Trophoblast cell (in vitro differentiated cells and primary cell): ENCODE measurements at regions not wholly inside any gene's neighbourhood (a gene's known extent, or its start where the extent isn't known, plus 50 kb on each side); places are given as distances from the start of the nearest gene placed in this dataset.

ENCODE experiments used
- DNase-seq, 2 donors: peaks; one replicate each; pipeline ENCODE4 v3.0.0-alpha.2; 2016
- H2AFZ ChIP-seq: 2 replicates; pipeline ENCODE4 v1.6.1; 2013; ENCODE audit warnings: low read length, moderate library complexity, mild to moderate bottlenecking; ENCODE audit not compliant: insufficient read depth, poor library complexity
- H2AK5ac ChIP-seq: 2 replicates; pipeline ENCODE4 v1.6.1; 2013; ENCODE audit warnings: mild to moderate bottlenecking, low read length
- H2BK120ac ChIP-seq: 2 replicates; pipeline ENCODE4 v1.6.1; 2013; ENCODE audit warnings: low read length, mild to moderate bottlenecking, moderate library complexity; ENCODE audit not compliant: insufficient read depth, poor library complexity
- H2BK12ac ChIP-seq: 2 replicates; pipeline ENCODE4 v1.6.1; 2013; ENCODE audit warnings: mild to moderate bottlenecking, low read length, moderate library complexity
- H2BK5ac ChIP-seq: 2 replicates; pipeline ENCODE4 v1.6.1; 2013; ENCODE audit warnings: low read length, low read depth, moderate library complexity, mild to moderate bottlenecking; ENCODE audit not compliant: poor library complexity
- H3K14ac ChIP-seq: 2 replicates; pipeline ENCODE4 v1.6.1; 2013; ENCODE audit warnings: mild to moderate bottlenecking, low read length
- H3K18ac ChIP-seq: 2 replicates; pipeline ENCODE4 v1.6.1; 2013; ENCODE audit warnings: mild to moderate bottlenecking, low read length
- H3K23ac ChIP-seq: 2 replicates; pipeline ENCODE4 v1.6.1; 2013; ENCODE audit warnings: low read length
- H3K27ac ChIP-seq: 2 replicates; pipeline ENCODE4 v1.5.1; 2013; ENCODE audit warnings: low read depth, mild to moderate bottlenecking, inconsistent platforms, low read length, moderate library complexity
- H3K27me3 ChIP-seq: 2 replicates; pipeline ENCODE4 v1.6.1; 2013; ENCODE audit warnings: inconsistent platforms, mild to moderate bottlenecking, low read length, moderate library complexity; ENCODE audit not compliant: insufficient read depth
- H3K36me3 ChIP-seq, 2 experiments: 1 replicate in 1 of 2; 2 replicates in 1 of 2; pipeline ENCODE4 v1.6.1; 2013; ENCODE audit warnings: low read length in 2 of 2, mild to moderate bottlenecking in 2 of 2, moderate library complexity in 1 of 2; ENCODE audit not compliant: insufficient read depth in 2 of 2, control insufficient read depth in 1 of 2
- H3K4ac ChIP-seq: 2 replicates; pipeline ENCODE4 v1.6.1; 2013; ENCODE audit warnings: low read depth, mild to moderate bottlenecking, low read length, moderate library complexity
- H3K4me1 ChIP-seq, 2 experiments: 1 replicate in 1 of 2; 2 replicates in 1 of 2; pipeline ENCODE4 v1.6.1; 2013; ENCODE audit warnings: low read length in 2 of 2, mild to moderate bottlenecking in 2 of 2, moderate library complexity in 1 of 2; ENCODE audit not compliant: insufficient read depth in 2 of 2, control insufficient read depth in 1 of 2
- H3K4me2 ChIP-seq: 2 replicates; pipeline ENCODE4 v1.6.1; 2013; ENCODE audit warnings: inconsistent platforms, mild to moderate bottlenecking, low read length, moderate library complexity
- H3K4me3 ChIP-seq: 2 replicates; pipeline ENCODE4 v1.5.1; 2013; ENCODE audit warnings: mild to moderate bottlenecking, low read depth, low read length, inconsistent platforms
- H3K79me1 ChIP-seq: one replicate; pipeline ENCODE4 v1.6.1; 2013; ENCODE audit warnings: low read length
- H3K79me2 ChIP-seq: 2 replicates; pipeline ENCODE4 v1.6.1; 2013; ENCODE audit warnings: low read length, mild to moderate bottlenecking; ENCODE audit not compliant: control insufficient read depth, insufficient read depth, poor library complexity
- H3K9ac ChIP-seq: 2 replicates; pipeline ENCODE4 v1.6.1; 2013; ENCODE audit warnings: mild to moderate bottlenecking, low read length
- H3K9me3 ChIP-seq: 2 replicates; pipeline ENCODE4 v1.6.1; 2013; ENCODE audit warnings: low read depth, mild to moderate bottlenecking, control low read depth, inconsistent platforms, low read length; ENCODE audit not compliant: insufficient read depth
- H4K12ac ChIP-seq: 2 replicates; pipeline ENCODE4 v1.6.1; 2013; ENCODE audit warnings: low read depth, mild to moderate bottlenecking, low read length, moderate library complexity
- H4K8ac ChIP-seq: 2 replicates; pipeline ENCODE4 v1.6.1; 2013; ENCODE audit warnings: low read depth, mild to moderate bottlenecking, low read length, moderate library complexity
- H4K91ac ChIP-seq: one replicate; pipeline ENCODE4 v1.6.1; 2013; ENCODE audit warnings: low read depth, mild to moderate bottlenecking, low read length, moderate library complexity
- WGBS: extraction: QIAGEN DNeasy Blood & Tissue Kit; methylation state at CpG from one replicate; pipeline ENCODE4 v1.1.7; 2013; ENCODE audit warnings: missing lambda C conversion rate; ENCODE audit not compliant: insufficient read length, insufficient coverage; ENCODE audit errors: extremely low coverage; 5-methylcytosine and 5-hydroxymethylcytosine counted together

DNA sequence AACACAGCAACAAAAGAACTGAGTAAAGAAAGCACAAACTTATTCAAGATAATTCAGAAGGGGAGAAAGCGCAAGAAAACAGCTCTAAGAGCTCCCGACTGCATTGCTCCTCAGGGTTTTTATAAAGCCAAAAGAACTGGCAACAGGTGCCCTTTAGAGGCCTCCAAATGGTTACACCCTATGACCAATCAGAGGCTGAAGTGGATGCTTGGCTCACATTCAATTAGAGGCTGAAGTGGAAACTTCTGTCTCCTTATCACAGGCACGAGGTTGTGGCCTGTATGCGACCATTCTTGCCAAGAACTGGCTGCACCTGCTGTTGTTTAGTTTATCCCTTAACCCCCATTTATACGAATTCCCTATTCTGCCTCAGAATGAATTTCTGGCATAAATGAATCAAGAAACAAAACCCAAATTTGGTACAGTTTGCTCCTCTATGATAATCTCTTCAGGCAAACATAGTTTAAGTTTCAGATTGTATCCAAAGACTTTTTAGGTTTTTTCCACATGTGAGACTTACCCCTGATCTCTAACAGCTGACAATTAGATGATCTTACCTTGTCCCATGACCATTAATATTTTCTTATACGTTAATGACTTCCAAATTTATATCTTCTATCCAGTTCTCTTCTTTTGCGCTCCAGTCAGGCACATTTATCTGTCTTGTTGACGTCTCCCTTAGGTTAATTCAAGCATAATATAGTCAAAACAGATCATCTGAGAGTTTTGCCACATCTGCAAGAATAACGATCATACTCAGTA lies 504.8 kb downstream of the NXPH1 start:
- Histone ChIP-seq H2BK120ac (no peak overlapping the region), H4K91ac (no peak overlapping the region), H3K9ac (no peak overlapping the region), H2BK12ac (no peak overlapping the region), H3K4me2 (no peak overlapping the region), H4K8ac (no peak overlapping the region), H3K27ac (no peak overlapping the region), H3K79me1 (no peaks in the 10 kb centered on the region), H2BK5ac (no peak overlapping the region), H3K4me1 (no peaks in the 10 kb centered on the region), H3K14ac (no peak overlapping the region), H3K4ac (no peak overlapping the region), H3K4me3 (no peak overlapping the region), H4K12ac (no peak overlapping the region), H2AK5ac (no peak overlapping the region), H3K9me3 (no peaks in the 10 kb centered on the region), H3K36me3 (no peaks in the 10 kb centered on the region), H3K23ac (no peak overlapping the region), H3K79me2 (no peaks in the 10 kb centered on the region), H3K27me3 (no peaks in the 10 kb centered on the region), H2AFZ (no peak overlapping the region), H3K18ac (no peak overlapping the region)
- no peak for DNase-seq
- WGBS: no CpG with 5 or more reads among the region's 9 CpGs

DNA sequence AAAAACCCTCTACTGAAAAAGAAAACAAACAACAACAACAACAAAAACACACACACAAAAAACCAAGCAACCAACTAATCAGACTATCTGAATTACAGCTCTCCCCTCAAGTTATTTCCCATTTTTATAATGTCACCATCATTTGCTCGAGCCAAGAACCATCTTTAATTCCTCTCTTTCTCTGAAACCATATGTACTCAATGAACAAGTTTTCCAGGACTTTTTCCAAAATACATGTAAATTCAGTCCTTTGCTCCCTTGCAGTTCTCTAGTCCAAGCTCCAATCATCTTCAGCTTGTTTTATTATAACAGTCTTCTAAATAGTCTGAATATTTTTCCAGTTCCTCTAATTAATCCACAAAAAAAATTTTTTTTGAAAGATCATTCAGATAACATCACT lies 506.0 kb downstream of the NXPH1 start:
- Histone ChIP-seq H3K36me3 (no peaks in the 10 kb centered on the region), H4K8ac (no peak overlapping the region), H2BK12ac (no peak overlapping the region), H3K4me2 (no peak overlapping the region), H3K27ac (no peak overlapping the region), H3K4ac (no peak overlapping the region), H4K12ac (no peak overlapping the region), H3K79me1 (no peaks in the 10 kb centered on the region), H3K4me3 (no peak overlapping the region), H3K27me3 (no peaks in the 10 kb centered on the region), H2AK5ac (no peak overlapping the region), H3K9ac (no peak overlapping the region), H3K79me2 (no peaks in the 10 kb centered on the region), H3K9me3 (no peaks in the 10 kb centered on the region), H4K91ac (no peak overlapping the region), H2BK5ac (no peak overlapping the region), H2BK120ac (no peak overlapping the region), H3K4me1 (no peaks in the 10 kb centered on the region), H3K23ac (no peak overlapping the region), H3K18ac (no peak overlapping the region), H2AFZ (no peak overlapping the region), H3K14ac (no peak overlapping the region)
- WGBS: no CpG with 5 or more reads among the region's 1 CpG
- no peak for DNase-seq

GRCh38 chr7:8963722-8964121 lies 530.3 kb downstream of the NXPH1 start:
- Histone ChIP-seq H3K4ac (no peak overlapping the region), H3K4me1 (no peaks in the 10 kb centered on the region), H4K91ac (no peak overlapping the region), H3K23ac (no peak overlapping the region), H4K8ac (no peak overlapping the region), H2BK120ac (no peak overlapping the region), H3K79me1 (no peaks in the 10 kb centered on the region), H2BK5ac (no peak overlapping the region), H3K36me3 (no peaks in the 10 kb centered on the region), H3K79me2 (no peaks in the 10 kb centered on the region), H2AK5ac (no peak overlapping the region), H3K18ac (no peak overlapping the region), H3K9ac (no peak overlapping the region), H3K9me3 (no peaks in the 10 kb centered on the region), H4K12ac (no peak overlapping the region), H2AFZ (no peak overlapping the region), H3K4me2 (no peak overlapping the region), H2BK12ac (no peak overlapping the region), H3K4me3 (no peak overlapping the region), H3K27me3 (no peaks in the 10 kb centered on the region), H3K27ac (no peak overlapping the region), H3K14ac (no peak overlapping the region)
- no peak for DNase-seq
- no CpG with 5 or more reads among the region's 2 CpGs for WGBS

DNA sequence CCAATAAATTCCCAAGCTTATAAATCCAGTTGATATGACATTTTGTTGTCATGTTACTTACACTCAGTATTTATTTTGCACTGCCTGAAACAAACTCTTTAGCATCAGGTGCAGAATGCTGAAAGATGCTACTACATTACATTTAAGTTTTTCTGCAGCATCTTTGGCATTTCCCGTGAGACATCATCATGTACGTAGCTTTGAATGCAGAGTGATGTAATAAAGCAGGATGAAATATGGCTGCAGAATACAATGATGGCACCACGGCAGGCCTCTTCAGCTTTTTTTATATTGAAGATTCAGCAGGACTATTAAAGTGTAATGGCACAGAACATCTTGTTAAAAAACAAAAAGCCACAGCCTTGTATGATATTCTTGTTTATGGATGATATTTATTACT lies 531.8 kb downstream of the NXPH1 start:
- no peaks in the 10 kb centered on the region for H3K9me3 ChIP-seq
- no peak for DNase-seq
- no CpG with 5 or more reads among the region's 3 CpGs for WGBS
- no peaks in the 10 kb centered on the region for H3K79me2 ChIP-seq
- H3K4me3 ChIP-seq: no peak overlapping the region
- H3K18ac ChIP-seq: no peak overlapping the region
- no peaks in the 10 kb centered on the region for H3K36me3 ChIP-seq
- no peak overlapping the region for H2AFZ ChIP-seq
- H3K27ac ChIP-seq: no peak overlapping the region
- no peaks in the 10 kb centered on the region for H3K79me1 ChIP-seq
- H3K4ac ChIP-seq: no peak overlapping the region
- no peak overlapping the region for H2BK12ac ChIP-seq
- H3K4me2 ChIP-seq: no peak overlapping the region
- H4K12ac ChIP-seq: no peak overlapping the region
- no peak overlapping the region for H2BK120ac ChIP-seq
- no peak overlapping the region for H4K91ac ChIP-seq
- H2BK5ac ChIP-seq: no peak overlapping the region
- no peak overlapping the region for H3K9ac ChIP-seq
- no peak overlapping the region for H2AK5ac ChIP-seq
- H3K27me3 ChIP-seq: no peaks in the 10 kb centered on the region
- no peak overlapping the region for H3K23ac ChIP-seq
- no peaks in the 10 kb centered on the region for H3K4me1 ChIP-seq
- H4K8ac ChIP-seq: no peak overlapping the region
- no peak overlapping the region for H3K14ac ChIP-seq
